AG04450 (cell line): ENCODE measurements at regions not wholly inside any gene's neighbourhood (a gene's known extent, or its start where the extent isn't known, plus 50 kb on each side); places are given as distances from the start of the nearest gene placed in this dataset.

Source experiments
- CTCF ChIA-PET: fragments of 300-600, 350-600 bp; formaldehyde crosslinking; extraction: SDS; loops from one replicate; lab custom pipeline; 2022; ENCODE audit warnings: antibody characterized with exemption, inconsistent platforms; lab: Charles Lee
- POLR2A ChIA-PET: fragments of 350-600 bp; formaldehyde crosslinking; extraction: SDS; loops from one replicate; lab custom pipeline; 2021; ENCODE audit warnings: antibody characterized with exemption, inconsistent platforms; lab: Yijun Ruan, JAX
- DNase-seq: peaks from one replicate; pipeline ENCODE4 v3.0.0-alpha.2; 2011; ENCODE audit warnings: low read depth, low spot score
- H3K27ac ChIP-seq: one replicate; pipeline ENCODE4 v1.5.1; 2012; ENCODE audit warnings: low read depth, low read length, control low read depth
- H3K27me3 ChIP-seq: one replicate; pipeline ENCODE4 v1.6.0; 2012; ENCODE audit warnings: low read length; ENCODE audit not compliant: control insufficient read depth, insufficient read depth
- H3K4me3 ChIP-seq: 2 replicates; pipeline ENCODE4 v1.5.1; 2011; ENCODE audit warnings: mild to moderate bottlenecking, low read depth, low read length, control low read depth
- H3K9me3 ChIP-seq: 2 replicates; pipeline ENCODE4 v1.5.1; 2012; ENCODE audit warnings: low read length; ENCODE audit not compliant: control insufficient read depth, insufficient read depth
- CTCF ChIP-seq: IDR thresholded peaks from 2 replicates; pipeline ENCODE4 v1.5.1; 2011; ENCODE audit warnings: low read depth, low read length, control low read depth, inconsistent platforms

- no peak for TF ChIP-seq CTCF
- ChIA-PET CTCF (no interaction called here), POLR2A (no interaction called here)
- Histone ChIP-seq H3K27me3 (no peaks in the 10 kb centered on the region), H3K4me3 (no peak overlapping the region), H3K27ac (no peak overlapping the region), H3K9me3 (no peaks in the 10 kb centered on the region; the same call in 1 of the 2 replicates)
- DNase-seq, result no peak
Observed at GRCh38 chr5:82835488-82835887, 241.7 kb downstream of the TMEM167A start.

- POLR2A ChIA-PET, result no interaction called here
- no peak overlapping the region for H3K4me3 ChIP-seq
- no peaks in the 10 kb centered on the region; the same call in 1 of the 2 replicates for H3K9me3 ChIP-seq
- no peak for DNase-seq
- CTCF ChIA-PET, result no interaction called here
- no peaks in the 10 kb centered on the region for H3K27me3 ChIP-seq
- H3K27ac ChIP-seq, result no peak overlapping the region
- no peak for TF ChIP-seq CTCF
Observed at GRCh38 chr5:82834151-82834550, 243.0 kb downstream of the TMEM167A start.

GRCh38 chr5:82833277-82833676, 243.9 kb downstream of the TMEM167A start:
- Histone ChIP-seq H3K27me3 (no peaks in the 10 kb centered on the region), H3K4me3 (no peak overlapping the region), H3K9me3 (no peaks in the 10 kb centered on the region; the same call in 1 of the 2 replicates), H3K27ac (no peak overlapping the region)
- TF ChIP-seq CTCF, result no peak
- POLR2A ChIA-PET, result interaction anchor here (0.7 kb wide), 1 partner anchor 262 kb away, joined by 4 read pairs; no protein-coding TSS in a partner anchor
- CTCF ChIA-PET, result no interaction called here
- no peak for DNase-seq

GRCh38 chr5:82832445-82832844, 244.7 kb downstream of the TMEM167A start:
- no peak for DNase-seq
- CTCF ChIA-PET, result no interaction called here
- H3K9me3 ChIP-seq, result no peaks in the 10 kb centered on the region; the same call in 1 of the 2 replicates
- H3K27ac ChIP-seq, result no peak overlapping the region
- H3K27me3 ChIP-seq, result no peaks in the 10 kb centered on the region
- TF ChIP-seq CTCF, result no peak
- no peak overlapping the region for H3K4me3 ChIP-seq
- POLR2A ChIA-PET, result no interaction called here

GRCh38 chr5:82828211-82828610, 249.0 kb downstream of the TMEM167A start:
- H3K27ac ChIP-seq, result no peak overlapping the region
- no peak for DNase-seq
- ChIA-PET CTCF (no interaction called here), POLR2A (no interaction called here)
- no peak overlapping the region for H3K4me3 ChIP-seq
- H3K9me3 ChIP-seq, result no peaks in the 10 kb centered on the region
- TF ChIP-seq CTCF, result no peak
- H3K27me3 ChIP-seq, result no peaks in the 10 kb centered on the region
